Activated CD8-positive, alpha-beta memory T cell treated with anti-CD3 and anti-CD28 coated beads, Interleukin-2, amount 10 ng/mL, durations not matched to agents 7 days and 5 days (primary cell): ENCODE measurements at regions not wholly inside any gene's neighbourhood (a gene's known extent, or its start where the extent isn't known, plus 50 kb on each side); places are given as distances from the start of the nearest gene placed in this dataset.
"Not testable (repeated sequence)": the region's sequence is repeated elsewhere in the genome, so short reads cannot be mapped to it uniquely, and the experiment has no call there.

Experiments
- ATAC-seq: fragments of 150-1000 bp; cut with Tn5 transposase; one replicate; pipeline ENCODE4 v1.10.0; 2021; ENCODE audit warnings: moderate library complexity
- CTCF ChIA-PET: fragments of 350-600 bp; sonication (Branson Sonifier 250); formaldehyde crosslinking; loops from one replicate; lab custom pipeline; 2021; ENCODE audit warnings: antibody characterized with exemption; lab: Charles Lee
- DNase-seq: peaks from one replicate; pipeline ENCODE4 v3.0.0-alpha.2; 2020
- H3K27ac Mint-ChIP-seq: one replicate; pipeline ENCODE4 v1.8.0; 2021; ENCODE audit warnings: mild to moderate bottlenecking, mixed read lengths
- H3K27me3 Mint-ChIP-seq: one replicate; pipeline ENCODE4 v1.8.0; 2021; ENCODE audit warnings: mixed read lengths
- H3K36me3 Mint-ChIP-seq: one replicate; pipeline ENCODE4 v1.8.0; 2021; ENCODE audit warnings: mild to moderate bottlenecking, mixed read lengths
- H3K4me1 Mint-ChIP-seq: one replicate; pipeline ENCODE4 v1.8.0; 2021; ENCODE audit warnings: mixed read lengths
- H3K4me3 Mint-ChIP-seq: one replicate; pipeline ENCODE4 v1.8.0; 2021; ENCODE audit warnings: mild to moderate bottlenecking, moderate library complexity, mixed read lengths
- H3K9me3 Mint-ChIP-seq: one replicate; pipeline ENCODE4 v1.8.0; 2022; ENCODE audit warnings: low read depth, mixed read lengths

- ATAC-seq, DNase-seq, H3K27me3 Mint-ChIP-seq, H3K27ac Mint-ChIP-seq, H3K4me3 Mint-ChIP-seq, H3K4me1 Mint-ChIP-seq, CTCF ChIA-PET, H3K9me3 Mint-ChIP-seq, H3K36me3 Mint-ChIP-seq: not testable (repeated sequence)
Measured at GRCh38 chr5:118382931-118383330, 605.4 kb downstream of the DTWD2 start.

GRCh38 chr5:118379470-118379869 is 608.9 kb downstream of the DTWD2 start:
- Mint-ChIP-seq H3K4me1 (no peaks in the 10 kb centered on the region), H3K27me3 (no peaks in the 10 kb centered on the region), H3K27ac (no peak overlapping the region), H3K9me3 (peaks cover 2% of the 10 kb centered on the region), H3K36me3 (no peaks in the 10 kb centered on the region), H3K4me3 (no peak overlapping the region)
- CTCF ChIA-PET = no interaction called here
- DNase-seq (no peak), ATAC-seq (no peak)

GRCh38 chr5:118378959-118379358 is 609.4 kb downstream of the DTWD2 start:
- CTCF ChIA-PET = no interaction called here
- Mint-ChIP-seq H3K36me3 (no peaks in the 10 kb centered on the region), H3K4me1 (no peaks in the 10 kb centered on the region), H3K27ac (no peak overlapping the region), H3K9me3 (no peaks in the 10 kb centered on the region), H3K4me3 (no peak overlapping the region), H3K27me3 (no peaks in the 10 kb centered on the region)
- no peak for ATAC-seq
- no peak for DNase-seq

- H3K4me3 Mint-ChIP-seq = no peak overlapping the region
- no peak for ATAC-seq
- CTCF ChIA-PET = no interaction called here
- no peaks in the 10 kb centered on the region for H3K9me3 Mint-ChIP-seq
- H3K4me1 Mint-ChIP-seq = no peaks in the 10 kb centered on the region
- no peaks in the 10 kb centered on the region for H3K27me3 Mint-ChIP-seq
- no peak overlapping the region for H3K27ac Mint-ChIP-seq
- H3K36me3 Mint-ChIP-seq = no peaks in the 10 kb centered on the region
- DNase-seq = no peak
Measured at GRCh38 chr5:118377420-118377819, 610.9 kb downstream of the DTWD2 start.

- ATAC-seq = no peak
- Mint-ChIP-seq H3K4me3 (no peak overlapping the region), H3K27ac (no peak overlapping the region)
Measured at GRCh38 chr5:118371973-118372831, 616.1 kb downstream of the DTWD2 start.

GRCh38 chr5:118366429-118366828 is 621.9 kb downstream of the DTWD2 start:
- H3K9me3 Mint-ChIP-seq = no peaks in the 10 kb centered on the region
- H3K4me3 Mint-ChIP-seq = no peak overlapping the region
- DNase-seq = no peak
- H3K36me3 Mint-ChIP-seq = no peaks in the 10 kb centered on the region
- H3K27ac Mint-ChIP-seq = no peak overlapping the region
- H3K27me3 Mint-ChIP-seq = no peaks in the 10 kb centered on the region
- no peak for ATAC-seq
- CTCF ChIA-PET = no interaction called here
- no peaks in the 10 kb centered on the region for H3K4me1 Mint-ChIP-seq

More at GRCh38 chr5:118371973-118372831, 616.1 kb downstream of the DTWD2 start:
- H3K9me3 Mint-ChIP-seq = no peaks in the 10 kb centered on the region
- no peak for DNase-seq
- CTCF ChIA-PET = no interaction called here
- H3K36me3 Mint-ChIP-seq = no peaks in the 10 kb centered on the region
- no peaks in the 10 kb centered on the region for H3K4me1 Mint-ChIP-seq
- no peaks in the 10 kb centered on the region for H3K27me3 Mint-ChIP-seq

- ATAC-seq (no peak), DNase-seq (no peak)
- no peaks in the 10 kb centered on the region for H3K4me1 Mint-ChIP-seq
- no peak overlapping the region for H3K4me3 Mint-ChIP-seq
- CTCF ChIA-PET = no interaction called here
- no peaks in the 10 kb centered on the region for H3K27me3 Mint-ChIP-seq
- no peak overlapping the region for H3K27ac Mint-ChIP-seq
- no peaks in the 10 kb centered on the region for H3K36me3 Mint-ChIP-seq
- no peaks in the 10 kb centered on the region for H3K9me3 Mint-ChIP-seq
Measured at GRCh38 chr5:118365718-118366117, 622.6 kb downstream of the DTWD2 start.

- ATAC-seq (no peak), DNase-seq (no peak)
- Mint-ChIP-seq H3K4me3 (no peak overlapping the region), H3K27ac (no peak overlapping the region), H3K4me1 (no peaks in the 10 kb centered on the region), H3K9me3 (peaks cover 4% of the 10 kb centered on the region), H3K36me3 (no peaks in the 10 kb centered on the region), H3K27me3 (no peaks in the 10 kb centered on the region)
- CTCF ChIA-PET = no interaction called here
Measured at GRCh38 chr5:118354797-118355196, 633.5 kb downstream of the DTWD2 start.

- CTCF ChIA-PET = no interaction called here
- no peak overlapping the region for H3K4me3 Mint-ChIP-seq
- no peaks in the 10 kb centered on the region for H3K27me3 Mint-ChIP-seq
- no peak overlapping the region for H3K27ac Mint-ChIP-seq
- peaks cover 4% of the 10 kb centered on the region for H3K9me3 Mint-ChIP-seq
- H3K4me1 Mint-ChIP-seq = no peaks in the 10 kb centered on the region
- ATAC-seq = no peak
- no peaks in the 10 kb centered on the region for H3K36me3 Mint-ChIP-seq
- DNase-seq = no peak
Measured at GRCh38 chr5:118353970-118354369, 634.4 kb downstream of the DTWD2 start.

- no peak for DNase-seq
- CTCF ChIA-PET = no interaction called here
- H3K27ac Mint-ChIP-seq = no peak overlapping the region
Measured at GRCh38 chr5:118336468-118336867, 651.9 kb downstream of the DTWD2 start.

GRCh38 chr5:118327389-118327788 is 661.0 kb downstream of the DTWD2 start:
- Mint-ChIP-seq H3K4me1 (no peaks in the 10 kb centered on the region), H3K36me3 (no peaks in the 10 kb centered on the region), H3K27ac (no peak overlapping the region), H3K27me3 (no peaks in the 10 kb centered on the region), H3K4me3 (no peak overlapping the region), H3K9me3 (peaks cover 14% of the 10 kb centered on the region)
- DNase-seq (no peak), ATAC-seq (no peak)
- CTCF ChIA-PET = no interaction called here

More at GRCh38 chr5:118336468-118336867, 651.9 kb downstream of the DTWD2 start:
- H3K36me3 Mint-ChIP-seq = no peaks in the 10 kb centered on the region
- H3K9me3 Mint-ChIP-seq = peaks cover 8% of the 10 kb centered on the region
- H3K27me3 Mint-ChIP-seq = no peaks in the 10 kb centered on the region
- H3K4me1 Mint-ChIP-seq = no peaks in the 10 kb centered on the region
- no peak overlapping the region for H3K4me3 Mint-ChIP-seq
- no peak for ATAC-seq

GRCh38 chr5:118326481-118327045 is 661.8 kb downstream of the DTWD2 start:
- H3K4me1 Mint-ChIP-seq = no peaks in the 10 kb centered on the region
- ATAC-seq = no peak

GRCh38 chr5:118325931-118326330 is 662.4 kb downstream of the DTWD2 start:
- Mint-ChIP-seq H3K27me3 (no peaks in the 10 kb centered on the region), H3K4me3 (no peak overlapping the region), H3K36me3 (no peaks in the 10 kb centered on the region), H3K9me3 (peaks cover 14% of the 10 kb centered on the region), H3K27ac (no peak overlapping the region), H3K4me1 (no peaks in the 10 kb centered on the region)
- CTCF ChIA-PET = no interaction called here
- ATAC-seq (no peak), DNase-seq (no peak)

More at GRCh38 chr5:118326481-118327045, 661.8 kb downstream of the DTWD2 start:
- Mint-ChIP-seq H3K27me3 (no peaks in the 10 kb centered on the region), H3K9me3 (peaks cover 14% of the 10 kb centered on the region), H3K27ac (no peak overlapping the region), H3K4me3 (no peak overlapping the region), H3K36me3 (no peaks in the 10 kb centered on the region)
- no peak for DNase-seq
- CTCF ChIA-PET = no interaction called here

GRCh38 chr5:118323723-118324122 is 664.6 kb downstream of the DTWD2 start:
- CTCF ChIA-PET, H3K4me3 Mint-ChIP-seq, H3K36me3 Mint-ChIP-seq, H3K4me1 Mint-ChIP-seq, H3K27me3 Mint-ChIP-seq, ATAC-seq, H3K27ac Mint-ChIP-seq, DNase-seq: not testable (repeated sequence)
- H3K9me3 Mint-ChIP-seq = peaks cover 14% of the 10 kb centered on the region
